CD4-positive, alpha-beta memory T cell (primary cell): ENCODE measurements at regions not wholly inside any gene's neighbourhood (a gene's known extent, or its start where the extent isn't known, plus 50 kb on each side); places are given as distances from the start of the nearest gene placed in this dataset.

ENCODE experiments used
- CTCF ChIA-PET: fragments of 350-600 bp; sonication (Branson Sonifier 250); formaldehyde crosslinking; loops from one replicate; lab custom pipeline; 2021; ENCODE audit warnings: inconsistent platforms; ENCODE audit not compliant: partially characterized antibody; lab: Charles Lee
- POLR2A ChIA-PET: fragments of 350-600 bp; sonication (Branson Sonifier 250); formaldehyde crosslinking; loops from one replicate; lab custom pipeline; 2021; ENCODE audit not compliant: partially characterized antibody; lab: Charles Lee
- DNase-seq, 5 donors: peaks; one replicate each; pipeline versions ENCODE4 v3.0.0 to v3.0.0-alpha.2; 2020 to 2022; ENCODE audit warnings: mixed read lengths in 1 of 5
- H3K27ac ChIP-seq: one replicate; pipeline ENCODE4 v1.7.0; 2013; ENCODE audit warnings: low read depth, low read length
- H3K27me3 ChIP-seq: 2 replicates; pipeline ENCODE4 v1.7.0; 2013; ENCODE audit warnings: mild to moderate bottlenecking, low read length, moderate library complexity; ENCODE audit not compliant: insufficient read depth
- H3K36me3 ChIP-seq: 2 replicates; pipeline ENCODE4 v1.7.0; 2013; ENCODE audit warnings: mild to moderate bottlenecking, low read length, moderate library complexity; ENCODE audit not compliant: insufficient read depth
- H3K4me1 ChIP-seq: 2 replicates; pipeline ENCODE4 v1.7.0; 2013; ENCODE audit warnings: mild to moderate bottlenecking, low read length, moderate library complexity; ENCODE audit not compliant: insufficient read depth
- H3K4me3 ChIP-seq, 2 donors: one replicate each; pipeline ENCODE4 v1.7.0; 2013; ENCODE audit warnings: low read length in 2 of 2, mild to moderate bottlenecking in 1 of 2
- H3K9me3 ChIP-seq, 2 donors: one replicate each; pipeline ENCODE4 v1.7.0; 2013; ENCODE audit warnings: low read length in 2 of 2, control low read depth in 1 of 2; ENCODE audit not compliant: control insufficient read depth in 1 of 2
- H3K27ac Mint-ChIP-seq, 7 donors: one replicate each; pipeline ENCODE4 v1.8.0; 2020 to 2021; ENCODE audit warnings: mixed read lengths in 7 of 7, mild to moderate bottlenecking in 6 of 7, inconsistent platforms in 3 of 7, moderate library complexity in 3 of 7
- H3K27me3 Mint-ChIP-seq, 2 donors: one replicate each; pipeline ENCODE4 v1.8.0; 2020 to 2021; ENCODE audit warnings: mixed read lengths in 2 of 2
- H3K36me3 Mint-ChIP-seq, 2 donors: one replicate each; pipeline ENCODE4 v1.8.0; 2020 to 2021; ENCODE audit warnings: mixed read lengths in 2 of 2, inconsistent platforms in 1 of 2, mild to moderate bottlenecking in 1 of 2
- H3K4me1 Mint-ChIP-seq, 4 donors: one replicate each; pipeline ENCODE4 v1.8.0; 2020 to 2021; ENCODE audit warnings: mixed read lengths in 4 of 4, mild to moderate bottlenecking in 1 of 4
- H3K4me3 Mint-ChIP-seq, 8 donors: one replicate each; pipeline ENCODE4 v1.8.0; 2020 to 2021; ENCODE audit warnings: mixed read lengths in 8 of 8, mild to moderate bottlenecking in 7 of 8, moderate library complexity in 6 of 8, inconsistent platforms in 3 of 8
- H3K9me3 Mint-ChIP-seq, 8 donors: one replicate each; pipeline ENCODE4 v1.8.0; 2020 to 2021; ENCODE audit warnings: mixed read lengths in 8 of 8, mild to moderate bottlenecking in 5 of 8, inconsistent platforms in 3 of 8, moderate library complexity in 1 of 8
- intact Hi-C: fragments of 100-400 bp; cut with micrococcal nuclease; formaldehyde crosslinking; loops from one replicate; pipeline ENCODE4 v1.15.1; 2023

DNA sequence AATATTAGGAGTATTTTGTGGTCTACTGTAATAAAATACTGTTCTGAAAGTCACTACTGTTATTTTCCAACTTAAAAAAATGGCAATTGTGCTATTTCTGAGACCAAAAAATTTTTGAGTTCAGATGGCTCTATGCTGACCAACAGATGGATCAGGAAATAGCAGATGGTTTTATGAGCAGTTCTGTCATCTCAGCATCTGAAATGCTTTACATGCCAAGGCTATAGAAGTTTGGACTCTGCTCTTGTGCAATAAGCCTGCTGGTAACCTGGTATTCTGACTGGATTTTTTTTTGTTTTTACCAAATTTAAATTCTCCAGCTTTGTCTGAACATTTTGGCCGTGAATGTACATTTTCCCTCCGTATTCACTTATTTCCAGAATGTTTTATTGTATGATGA, 1127.5 kb downstream of the GRIK2 start:
- Histone ChIP-seq H3K4me1 (no peaks in the 10 kb centered on the region), H3K36me3 (no peaks in the 10 kb centered on the region), H3K4me3 (no peak overlapping the region), H3K27me3 (no peaks in the 10 kb centered on the region), H3K9me3 (no peaks in the 10 kb centered on the region), H3K27ac (no peak overlapping the region)
- DNase-seq: no peak
- no peaks in the 10 kb centered on the region for H3K27me3 Mint-ChIP-seq
- ChIA-PET CTCF (no interaction called here), POLR2A (no interaction called here)
- no peaks in the 10 kb centered on the region for H3K36me3 Mint-ChIP-seq
- peaks cover 0 to 2% (median 0%) of the 10 kb centered on the region in 8 donors for H3K9me3 Mint-ChIP-seq
- no peak overlapping the region for H3K27ac Mint-ChIP-seq
- intact Hi-C loops: no loop called here
- no peaks in the 10 kb centered on the region for H3K4me1 Mint-ChIP-seq
- H3K4me3 Mint-ChIP-seq: no peak overlapping the region

GRCh38 chr6:102517506-102517905, 1124.0 kb downstream of the GRIK2 start:
- Mint-ChIP-seq H3K36me3 (no peaks in the 10 kb centered on the region), H3K27ac (no peak overlapping the region), H3K4me1 (no peaks in the 10 kb centered on the region), H3K27me3 (no peaks in the 10 kb centered on the region), H3K4me3 (no peak overlapping the region), H3K9me3 (peaks cover 0 to 6% (median 0%) of the 10 kb centered on the region in 8 donors)
- DNase-seq: no peak
- H3K4me3 ChIP-seq: no peak overlapping the region
- H3K27ac ChIP-seq: no peak overlapping the region
- no peaks in the 10 kb centered on the region for H3K4me1 ChIP-seq
- ChIA-PET CTCF (no interaction called here), POLR2A (no interaction called here)
- intact Hi-C loops: no loop called here
- H3K27me3 ChIP-seq: no peaks in the 10 kb centered on the region
- H3K9me3 ChIP-seq: no peaks in the 10 kb centered on the region
- no peaks in the 10 kb centered on the region for H3K36me3 ChIP-seq

GRCh38 chr6:102501615-102502014, 1108.1 kb downstream of the GRIK2 start:
- no peak overlapping the region for H3K4me3 Mint-ChIP-seq
- H3K4me1 ChIP-seq: no peaks in the 10 kb centered on the region
- H3K9me3 ChIP-seq: no peaks in the 10 kb centered on the region
- H3K4me1 Mint-ChIP-seq: no peaks in the 10 kb centered on the region
- no peaks in the 10 kb centered on the region for H3K36me3 Mint-ChIP-seq
- H3K9me3 Mint-ChIP-seq: peaks cover 2 to 42% (median 12%) of the 10 kb centered on the region in 8 donors
- no peak for DNase-seq
- ChIA-PET CTCF (no interaction called here), POLR2A (no interaction called here)
- H3K27me3 Mint-ChIP-seq: no peaks in the 10 kb centered on the region
- H3K27ac ChIP-seq: no peak overlapping the region
- no peak overlapping the region for H3K4me3 ChIP-seq
- intact Hi-C loops: no loop called here
- no peaks in the 10 kb centered on the region for H3K27me3 ChIP-seq
- no peak overlapping the region for H3K27ac Mint-ChIP-seq
- H3K36me3 ChIP-seq: no peaks in the 10 kb centered on the region

DNA sequence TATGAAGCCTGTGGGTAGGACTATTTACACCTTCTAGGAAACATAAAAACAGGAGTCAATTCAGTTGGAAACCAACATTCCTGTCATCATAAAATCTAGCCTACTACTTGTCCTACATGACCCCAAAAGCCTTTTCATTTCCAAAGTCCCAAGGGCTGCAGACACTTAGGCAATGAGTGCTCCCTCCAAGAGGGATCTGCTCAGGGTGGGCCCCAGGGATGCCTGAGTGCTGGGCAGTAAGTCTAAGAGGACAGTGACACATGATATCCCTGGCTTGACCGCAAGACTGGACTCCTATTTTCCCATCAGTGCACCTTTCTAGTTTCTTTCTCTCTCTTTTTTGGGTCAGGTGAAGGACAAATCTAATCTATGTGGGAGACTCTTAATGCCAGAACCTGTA, 1101.3 kb downstream of the GRIK2 start:
- H3K4me1 ChIP-seq: no peaks in the 10 kb centered on the region
- DNase-seq: no peak
- Mint-ChIP-seq H3K4me3 (no peak overlapping the region), H3K4me1 (no peaks in the 10 kb centered on the region), H3K27me3 (no peaks in the 10 kb centered on the region), H3K9me3 (peaks cover 0 to 13% (median 5%) of the 10 kb centered on the region in 8 donors), H3K36me3 (no peaks in the 10 kb centered on the region), H3K27ac (no peak overlapping the region)
- ChIA-PET CTCF (no interaction called here), POLR2A (no interaction called here)
- H3K9me3 ChIP-seq: peaks cover 0 to 3% of the 10 kb centered on the region in 2 donors
- no peak overlapping the region for H3K4me3 ChIP-seq
- no peaks in the 10 kb centered on the region for H3K36me3 ChIP-seq
- H3K27me3 ChIP-seq: no peaks in the 10 kb centered on the region
- intact Hi-C loops: no loop called here
- no peak overlapping the region for H3K27ac ChIP-seq

DNA sequence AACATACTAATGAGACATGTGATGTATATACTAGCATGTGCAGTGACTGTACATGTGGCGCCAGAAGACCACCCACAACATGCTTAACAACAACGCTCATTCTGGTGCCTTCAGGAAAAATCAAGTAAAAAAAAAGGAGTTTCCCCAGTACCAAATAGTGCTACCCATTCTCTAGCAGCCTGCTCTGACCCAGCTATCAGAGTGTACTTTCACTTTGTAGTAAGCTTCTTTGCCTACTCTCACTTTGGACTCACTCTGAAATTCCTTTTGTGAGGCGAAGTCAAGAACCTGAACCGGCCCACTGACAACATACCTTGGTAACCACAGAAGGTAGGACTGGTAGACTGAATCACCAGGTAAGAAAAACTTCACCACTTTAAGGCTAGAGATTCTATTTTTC, 1100.0 kb downstream of the GRIK2 start:
- Mint-ChIP-seq H3K9me3 (peaks cover 0 to 18% (median 6%) of the 10 kb centered on the region in 8 donors), H3K4me1 (no peaks in the 10 kb centered on the region), H3K27me3 (no peaks in the 10 kb centered on the region), H3K27ac (no peak overlapping the region), H3K4me3 (no peak overlapping the region), H3K36me3 (no peaks in the 10 kb centered on the region)
- H3K4me1 ChIP-seq: no peaks in the 10 kb centered on the region
- DNase-seq: no peak
- intact Hi-C loops: no loop called here
- no peaks in the 10 kb centered on the region for H3K27me3 ChIP-seq
- no peak overlapping the region for H3K4me3 ChIP-seq
- CTCF ChIA-PET: no interaction called here
- POLR2A ChIA-PET: no interaction called here
- no peak overlapping the region for H3K27ac ChIP-seq
- H3K36me3 ChIP-seq: no peaks in the 10 kb centered on the region
- H3K9me3 ChIP-seq: peaks cover 0 to 3% of the 10 kb centered on the region in 2 donors

- no peaks in the 10 kb centered on the region for H3K27me3 Mint-ChIP-seq
- Histone ChIP-seq H3K27me3 (no peaks in the 10 kb centered on the region), H3K27ac (no peak overlapping the region), H3K36me3 (no peaks in the 10 kb centered on the region), H3K9me3 (no peaks in the 10 kb centered on the region), H3K4me3 (no peak overlapping the region), H3K4me1 (no peaks in the 10 kb centered on the region)
- ChIA-PET POLR2A (no interaction called here), CTCF (no interaction called here)
- intact Hi-C loops: no loop called here
- H3K4me3 Mint-ChIP-seq: no peak overlapping the region
- H3K4me1 Mint-ChIP-seq: no peaks in the 10 kb centered on the region
- DNase-seq: no peak
- H3K27ac Mint-ChIP-seq: no peak overlapping the region
- peaks cover 0 to 6% (median 4%) of the 10 kb centered on the region in 8 donors for H3K9me3 Mint-ChIP-seq
- no peaks in the 10 kb centered on the region for H3K36me3 Mint-ChIP-seq
Observed at GRCh38 chr6:102488729-102489128, 1095.2 kb downstream of the GRIK2 start.

DNA sequence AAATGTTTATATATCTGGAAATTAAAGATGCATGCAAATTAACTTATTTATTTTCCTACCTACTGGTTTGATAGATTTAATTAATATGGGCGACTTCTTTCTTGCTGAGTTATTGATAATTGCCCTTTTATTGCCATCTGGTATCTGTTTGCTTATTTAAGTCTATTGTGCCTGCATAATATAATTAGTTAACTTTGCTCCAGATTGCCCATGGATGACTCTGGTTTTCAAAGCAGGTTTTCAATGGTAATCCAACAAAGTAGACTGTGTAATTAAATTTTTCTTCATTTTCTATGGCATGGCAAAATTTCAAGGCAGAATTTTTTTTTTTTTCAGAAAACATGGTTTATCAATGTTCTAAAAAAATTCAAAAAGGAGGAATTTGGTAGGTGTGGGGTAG, 1092.0 kb downstream of the GRIK2 start:
- Histone ChIP-seq H3K27me3 (no peaks in the 10 kb centered on the region), H3K36me3 (no peaks in the 10 kb centered on the region), H3K4me1 (no peaks in the 10 kb centered on the region), H3K27ac (no peak overlapping the region), H3K4me3 (no peak overlapping the region), H3K9me3 (no peaks in the 10 kb centered on the region)
- intact Hi-C loops: no loop called here
- POLR2A ChIA-PET: no interaction called here
- CTCF ChIA-PET: no interaction called here
- no peak overlapping the region for H3K27ac Mint-ChIP-seq
- H3K9me3 Mint-ChIP-seq: peaks cover 0 to 5% (median 3%) of the 10 kb centered on the region in 8 donors
- H3K27me3 Mint-ChIP-seq: no peaks in the 10 kb centered on the region
- H3K4me1 Mint-ChIP-seq: no peaks in the 10 kb centered on the region
- H3K4me3 Mint-ChIP-seq: no peak overlapping the region
- DNase-seq: no peak
- H3K36me3 Mint-ChIP-seq: no peaks in the 10 kb centered on the region
